A673 (cell line): ENCODE measurements at regions not wholly inside any gene's neighbourhood (a gene's known extent, or its start where the extent isn't known, plus 50 kb on each side); places are given as distances from the start of the nearest gene placed in this dataset.

ENCODE experiments used
- BruUV-seq: library from RNA; stranded (reverse); fragments of 400-500 nt; replicated peaks from 2 replicates; lab custom pipeline; 2021; lab: Mats Ljungman, UMichigan
- CTCF ChIA-PET: fragments of 300-600 bp; sonication (Branson Sonifier 250); formaldehyde crosslinking; loops from one replicate; lab custom pipeline; 2022; ENCODE audit warnings: antibody characterized with exemption; lab: Charles Lee
- POLR2A ChIA-PET: fragments of 300-600 bp; sonication (Branson Sonifier 250); formaldehyde crosslinking; loops from one replicate; lab custom pipeline; 2022; ENCODE audit warnings: antibody characterized with exemption; ENCODE audit not compliant: low non-redundant PET; lab: Charles Lee
- DNase-seq: peaks from one replicate; pipeline ENCODE4 v3.0.0-alpha.2; 2015; ENCODE audit warnings: low spot score
- H3K27ac ChIP-seq: fragments of 200-600 bp; sonication (generic); 2 replicates; pipeline ENCODE4 v1.5.1; 2016; ENCODE audit warnings: mixed run types, low read depth, mild to moderate bottlenecking, mixed read lengths, antibody characterized with exemption, low read length; ENCODE audit not compliant: poor library complexity, severe bottlenecking
- H3K27me3 ChIP-seq: fragments of 200-600 bp; sonication (generic); replicated peaks from 2 replicates; pipeline ENCODE4 v1.6.1; 2017; ENCODE audit warnings: mixed run types, low read depth, mild to moderate bottlenecking, mixed read lengths, antibody characterized with exemption, low read length; ENCODE audit not compliant: insufficient read depth, poor library complexity
- H3K36me3 ChIP-seq: fragments of 200-600 bp; sonication (generic); 2 replicates; pipeline ENCODE4 v1.6.1; 2016; ENCODE audit warnings: mixed run types, mild to moderate bottlenecking, mixed read lengths, antibody characterized with exemption, low read length; ENCODE audit not compliant: insufficient read depth, poor library complexity, severe bottlenecking
- H3K4me1 ChIP-seq: fragments of 200-600 bp; sonication (generic); 2 replicates; pipeline ENCODE4 v1.6.1; 2017; ENCODE audit warnings: mixed run types, mild to moderate bottlenecking, mixed read lengths, antibody characterized with exemption, low read length; ENCODE audit not compliant: insufficient read depth, poor library complexity, severe bottlenecking
- H3K4me3 ChIP-seq: fragments of 200-600 bp; sonication (generic); 2 replicates; pipeline ENCODE4 v1.5.1; 2016; ENCODE audit warnings: low read depth, mixed run types, mild to moderate bottlenecking, mixed read lengths, low read length; ENCODE audit not compliant: poor library complexity, severe bottlenecking
- H3K9me3 ChIP-seq: fragments of 200-600 bp; sonication (generic); 2 replicates; pipeline ENCODE4 v1.6.1; 2016; ENCODE audit warnings: mixed run types, low read depth, mild to moderate bottlenecking, mixed read lengths, antibody characterized with exemption, low read length; ENCODE audit not compliant: poor library complexity, severe bottlenecking
- CTCF ChIP-seq: fragments of 300-800, 200-600 bp; sonication (generic); conservative IDR thresholded peaks from 2 replicates; pipeline ENCODE4 v1.5.1; 2017; ENCODE audit warnings: low read depth, mild to moderate bottlenecking, antibody characterized with exemption, low read length, moderate library complexity, mixed read lengths
- EZH2 ChIP-seq: fragments of 200-600 bp; sonication (generic); IDR thresholded peaks from 2 replicates; pipeline ENCODE4 v1.6.1; 2017; ENCODE audit warnings: borderline replicate concordance, low read depth, mild to moderate bottlenecking, mixed read lengths, antibody characterized with exemption, low read length; ENCODE audit not compliant: poor library complexity, severe bottlenecking
- intact Hi-C: fragments of 100-400 bp; cut with micrococcal nuclease; formaldehyde crosslinking; loops from one replicate; pipeline ENCODE4 v1.10.0; 2022; ENCODE audit not compliant: unreplicated experiment

- Histone ChIP-seq H3K27me3 (peaks cover 19% of the 10 kb centered on the region), H3K4me3 (no peak overlapping the region), H3K27ac (no peak overlapping the region), H3K4me1 (no peaks in the 10 kb centered on the region), H3K36me3 (no peaks in the 10 kb centered on the region), H3K9me3 (peaks cover under 1% of the 10 kb centered on the region)
- intact Hi-C loops = no loop called here
- CTCF ChIA-PET = no interaction called here
- no peak for DNase-seq
- POLR2A ChIA-PET = no interaction called here
- TF ChIP-seq CTCF (no peak), EZH2 (no peak)
- BruUV-seq = no TSS peak
Measured at GRCh38 chr12:97767347-97767746, 304.7 kb downstream of the RMST start.

- H3K36me3 ChIP-seq = no peaks in the 10 kb centered on the region
- BruUV-seq = no TSS peak
- no peak for DNase-seq
- no peak overlapping the region for H3K27ac ChIP-seq
- intact Hi-C loops = no loop called here
- H3K4me3 ChIP-seq = no peak overlapping the region
- peaks cover 16% of the 10 kb centered on the region for H3K27me3 ChIP-seq
- CTCF ChIA-PET = no interaction called here
- POLR2A ChIA-PET = no interaction called here
- no peaks in the 10 kb centered on the region for H3K4me1 ChIP-seq
- H3K9me3 ChIP-seq = no peaks in the 10 kb centered on the region
- TF ChIP-seq CTCF (no peak), EZH2 (no peak)
Measured at GRCh38 chr12:97778111-97778510, 315.5 kb downstream of the RMST start.

- BruUV-seq = no TSS peak
- no peak for DNase-seq
- H3K27me3 ChIP-seq = peaks cover 12% of the 10 kb centered on the region
- H3K27ac ChIP-seq = no peak overlapping the region
- no peaks in the 10 kb centered on the region for H3K4me1 ChIP-seq
- no peaks in the 10 kb centered on the region for H3K9me3 ChIP-seq
- no peaks in the 10 kb centered on the region for H3K36me3 ChIP-seq
- H3K4me3 ChIP-seq = no peak overlapping the region
- no peak for TF ChIP-seq EZH2
- no peak for TF ChIP-seq CTCF
- intact Hi-C loops = no loop called here
- POLR2A ChIA-PET = no interaction called here
- CTCF ChIA-PET = no interaction called here
Measured at GRCh38 chr12:97781342-97781741, 318.7 kb downstream of the RMST start.
